HS-5 (cell line): ENCODE measurements at regions not wholly inside any gene's neighbourhood (a gene's known extent, or its start where the extent isn't known, plus 50 kb on each side); places are given as distances from the start of the nearest gene placed in this dataset.
"Not testable (repeated sequence)": the region's sequence is repeated elsewhere in the genome, so short reads cannot be mapped to it uniquely, and the experiment has no call there.

ENCODE experiments used
- DNase-seq: peaks from one replicate; pipeline ENCODE4 v3.0.0-alpha.2; 2012; ENCODE audit warnings: low read depth

DNA sequence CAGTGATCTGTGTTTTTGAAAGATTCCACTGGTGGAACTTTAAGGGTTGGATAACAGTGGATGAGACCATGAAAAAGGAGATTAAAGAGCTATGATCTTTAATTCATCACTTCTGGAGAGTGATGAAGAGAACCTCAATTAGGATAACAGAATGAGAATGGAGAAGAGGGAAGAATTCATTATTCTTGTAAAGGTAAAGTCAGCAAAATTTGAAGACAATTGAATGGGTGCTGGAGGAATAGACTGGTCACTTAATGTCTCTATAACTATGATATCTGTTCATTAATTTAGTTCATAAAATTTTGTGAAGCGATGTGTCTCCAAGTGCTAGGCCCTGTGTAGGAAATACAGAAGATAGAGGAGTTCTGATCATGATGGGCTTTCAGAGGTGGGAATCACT lies 1013.2 kb upstream of the FANCL start:
- no peak for DNase-seq

DNA sequence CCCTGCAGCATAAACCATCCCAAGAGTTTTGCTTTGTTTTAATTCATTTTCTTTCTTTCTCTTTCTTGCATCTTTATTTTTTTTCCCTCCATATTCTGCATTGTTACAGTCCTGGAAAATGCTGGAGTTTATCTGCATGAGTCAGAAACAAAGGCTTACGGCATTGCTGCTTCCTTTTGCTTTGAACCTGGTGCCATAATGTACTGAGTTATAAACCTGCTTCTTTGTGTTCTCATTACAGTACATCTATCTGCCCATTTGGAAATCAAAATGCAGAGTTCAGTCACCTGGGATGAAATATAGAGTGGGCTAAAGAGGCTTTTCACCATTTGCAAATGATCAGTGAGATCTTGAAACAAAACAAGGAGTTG lies 1009.2 kb upstream of the FANCL start:
- no peak for DNase-seq

DNA sequence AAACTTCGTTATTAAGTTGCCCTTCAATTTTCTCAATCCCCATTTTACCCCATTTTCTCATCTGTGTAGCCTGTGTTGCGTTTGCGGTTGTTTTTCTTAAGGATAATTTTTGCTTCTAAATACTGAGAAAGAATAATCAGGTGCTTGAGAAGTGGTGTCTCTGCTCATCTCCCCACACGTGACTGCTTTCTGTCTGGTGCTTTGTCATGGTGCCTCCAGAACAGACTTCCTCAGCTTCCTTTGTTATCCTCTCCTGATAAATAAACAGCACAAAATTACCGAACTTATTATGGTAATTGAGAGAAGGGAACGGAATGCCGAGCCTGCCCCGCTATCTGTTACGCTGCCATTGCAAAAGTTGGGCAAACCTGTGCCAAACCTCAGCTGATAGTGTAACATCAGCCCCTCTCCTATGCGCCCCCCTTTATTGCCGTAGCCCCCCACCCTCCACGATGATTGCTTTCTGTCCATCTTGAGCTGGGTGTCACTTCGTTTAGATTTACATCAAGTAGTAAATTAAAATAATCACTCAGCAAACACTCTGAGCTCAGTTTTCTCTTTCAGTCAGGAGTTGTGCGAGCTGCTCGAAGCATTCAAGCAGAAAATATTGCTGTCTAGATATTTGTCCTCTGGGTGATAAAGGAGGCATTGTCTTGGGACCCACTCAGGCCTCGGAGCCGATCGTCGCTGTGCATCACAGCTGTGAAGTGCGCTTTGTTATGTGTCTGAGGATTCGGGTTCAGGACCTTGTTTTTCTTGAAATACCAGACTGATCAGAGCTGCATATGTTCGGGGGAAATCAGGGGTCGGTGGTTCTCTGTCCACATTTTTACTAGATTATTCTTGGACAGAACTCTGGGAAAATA lies 1008.5 kb upstream of the FANCL start:
- no peak for DNase-seq

DNA sequence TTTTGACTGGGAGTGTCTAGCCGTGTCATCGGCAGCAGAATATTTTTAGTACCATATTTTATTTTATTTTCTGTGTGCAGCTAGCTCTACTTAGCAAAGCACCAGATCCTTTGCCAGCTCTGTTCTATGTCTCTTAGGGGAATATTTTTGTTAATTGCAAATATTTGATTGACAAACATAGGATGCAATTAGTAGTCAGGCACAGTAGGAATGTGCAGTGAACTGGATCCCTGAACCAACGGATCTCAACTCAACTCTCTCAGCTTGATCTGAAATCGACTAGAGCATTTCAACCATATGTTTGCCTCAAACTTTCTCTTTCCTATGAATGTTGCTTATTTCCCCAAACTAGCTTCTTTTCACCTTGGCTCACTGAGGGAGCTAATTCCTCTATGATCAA lies 998.0 kb upstream of the FANCL start:
- DNase-seq, result no peak

DNA sequence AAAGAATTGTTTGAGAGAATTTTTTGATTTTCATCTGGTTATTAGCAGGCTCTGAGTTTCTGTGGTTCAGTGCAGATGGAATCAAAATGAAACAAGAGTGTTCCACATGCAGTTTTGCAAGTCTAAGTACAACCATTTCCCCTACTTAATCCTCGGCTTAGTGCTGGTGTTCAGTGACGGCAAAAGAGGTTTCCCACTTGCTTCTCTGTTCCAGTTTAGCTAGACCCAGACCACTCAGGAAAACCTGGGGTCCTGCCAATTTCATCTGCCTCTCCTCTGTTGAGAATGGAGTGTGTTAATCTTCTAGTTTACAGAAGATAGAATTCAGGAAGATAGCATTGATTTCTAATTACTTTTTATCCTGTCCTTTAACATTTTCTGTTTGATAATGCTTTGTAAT lies 996.2 kb upstream of the FANCL start:
- no peak for DNase-seq

DNA sequence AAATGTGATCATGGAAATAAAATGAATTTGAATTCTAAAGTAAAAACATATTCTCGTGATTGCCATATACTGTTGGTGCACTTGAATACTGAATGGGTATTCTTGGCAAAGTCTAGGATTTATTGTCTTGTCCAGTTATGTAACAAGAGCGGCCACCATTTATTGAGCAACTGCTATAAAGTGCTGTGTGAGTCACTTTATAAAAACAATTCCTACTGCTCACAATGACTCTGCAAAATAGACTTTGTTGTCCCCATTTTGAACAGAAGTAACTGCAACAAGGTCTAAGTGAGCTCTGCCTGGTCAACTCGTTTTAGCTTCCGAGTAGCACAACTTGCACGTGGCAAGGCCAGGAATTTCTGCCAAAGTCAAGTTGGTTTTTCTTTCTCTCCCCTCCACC lies 995.6 kb upstream of the FANCL start:
- no peak for DNase-seq

DNA sequence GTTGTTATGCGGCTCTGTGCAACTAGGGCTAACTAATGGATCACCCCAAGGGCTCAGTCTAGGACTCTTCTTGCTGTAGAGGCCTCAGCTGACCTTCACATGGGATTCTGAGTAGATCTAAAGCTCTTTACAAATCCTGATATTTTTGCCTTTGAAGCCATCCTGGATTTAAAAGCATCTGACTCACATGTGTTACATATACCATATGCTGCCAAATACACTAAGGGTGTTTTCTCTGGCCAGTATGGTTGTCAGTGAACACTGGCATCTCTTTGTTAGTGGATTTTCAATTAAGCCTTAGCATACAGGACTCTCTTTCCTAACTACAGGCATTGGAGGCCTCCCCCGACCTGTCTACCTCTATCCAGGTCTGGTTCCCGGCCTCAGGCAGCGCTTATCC lies 992.8 kb upstream of the FANCL start:
- DNase-seq, result no peak

DNA sequence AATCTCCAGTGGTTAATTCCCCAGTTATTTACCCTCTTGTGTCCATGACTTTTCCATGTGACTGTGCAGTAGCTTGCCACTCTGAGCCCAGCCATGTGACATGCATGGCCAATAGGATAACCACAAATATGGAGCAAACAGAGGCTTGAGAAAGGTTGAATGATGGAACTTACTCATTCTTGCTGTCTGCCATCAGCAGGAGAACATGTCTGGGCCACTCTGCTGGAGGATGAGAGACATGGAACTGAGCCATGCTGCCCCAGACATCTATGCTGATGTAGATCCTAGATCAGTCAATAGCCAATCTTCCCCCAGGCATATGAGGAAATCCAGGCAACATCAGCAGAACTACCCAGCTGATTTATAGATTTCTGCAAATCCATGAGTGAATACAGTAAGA lies 992.3 kb upstream of the FANCL start:
- DNase-seq, result no peak

DNA sequence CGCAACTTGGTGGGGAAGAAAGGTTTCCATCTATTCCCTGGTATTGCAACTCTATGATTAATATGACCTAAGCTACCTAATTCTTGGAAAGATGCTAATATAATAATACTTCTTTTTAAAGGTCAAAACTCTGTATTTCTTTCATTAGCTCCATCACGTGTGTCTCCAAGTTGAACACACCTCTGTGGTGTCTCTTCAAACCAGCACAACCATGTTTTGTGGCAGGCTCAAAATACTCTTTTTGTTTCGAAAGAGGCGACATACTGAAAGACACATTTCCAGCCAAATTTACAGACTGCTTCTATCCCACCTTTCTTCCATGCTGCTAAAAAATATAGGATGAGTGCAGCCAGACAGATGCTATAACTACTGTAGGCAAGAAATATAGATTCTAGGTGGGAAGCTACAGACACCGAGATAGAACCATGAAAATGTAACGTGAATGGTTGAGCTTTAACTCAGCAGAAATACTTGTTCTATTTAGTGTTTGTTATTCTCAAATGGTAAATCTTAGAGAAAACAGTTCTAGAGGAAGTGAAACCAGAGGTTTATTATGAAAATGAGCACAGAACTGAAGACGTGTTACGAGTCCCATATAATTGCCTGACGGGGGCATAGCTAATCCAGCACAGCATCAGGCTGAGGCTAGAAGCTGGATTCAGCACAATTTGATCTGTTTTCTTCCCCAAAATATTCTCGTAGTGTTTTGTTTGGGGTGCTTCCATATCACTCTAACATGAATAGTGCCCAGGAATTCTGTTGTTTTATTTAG lies 991.5 kb upstream of the FANCL start:
- no peak for DNase-seq

DNA sequence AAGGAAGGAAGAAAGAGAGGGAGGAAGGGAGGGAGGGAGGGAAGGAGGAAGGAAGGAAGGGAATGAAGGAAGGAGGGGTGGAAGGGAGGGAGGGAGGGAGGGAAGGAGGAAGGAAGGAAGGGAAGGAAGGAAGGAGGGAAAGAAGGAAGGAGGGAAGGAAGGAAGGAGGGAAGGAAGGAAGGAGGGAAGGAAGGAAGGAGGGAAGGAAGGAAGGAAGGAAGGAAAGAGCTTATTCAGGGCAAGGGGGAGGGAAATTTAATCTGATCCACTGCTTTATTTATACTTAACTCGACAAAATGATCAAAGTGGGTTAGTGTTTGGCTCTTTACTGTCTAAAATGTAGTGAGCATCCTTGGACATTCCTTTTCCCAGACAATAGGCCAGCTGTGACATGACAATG lies 985.2 kb upstream of the FANCL start:
- DNase-seq, result not testable (repeated sequence)

DNA sequence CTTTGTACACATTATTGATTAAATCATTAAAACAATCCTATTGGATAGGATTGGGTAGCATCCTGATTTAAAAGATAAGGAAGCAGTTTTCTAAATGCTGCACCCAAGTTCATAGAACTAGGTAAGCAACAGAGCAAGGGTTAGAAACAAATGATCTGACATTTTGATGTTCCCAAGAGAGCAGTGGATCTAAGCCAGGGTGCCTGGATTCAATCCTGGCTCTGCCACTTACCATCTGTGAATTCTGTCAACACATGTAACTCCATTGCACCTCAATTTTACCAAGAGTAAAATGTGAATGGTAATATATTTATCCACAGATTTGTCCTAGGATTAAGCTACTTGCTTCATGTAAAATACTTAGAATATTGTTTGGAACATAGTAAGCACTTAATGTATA lies 982.6 kb upstream of the FANCL start:
- no peak for DNase-seq

DNA sequence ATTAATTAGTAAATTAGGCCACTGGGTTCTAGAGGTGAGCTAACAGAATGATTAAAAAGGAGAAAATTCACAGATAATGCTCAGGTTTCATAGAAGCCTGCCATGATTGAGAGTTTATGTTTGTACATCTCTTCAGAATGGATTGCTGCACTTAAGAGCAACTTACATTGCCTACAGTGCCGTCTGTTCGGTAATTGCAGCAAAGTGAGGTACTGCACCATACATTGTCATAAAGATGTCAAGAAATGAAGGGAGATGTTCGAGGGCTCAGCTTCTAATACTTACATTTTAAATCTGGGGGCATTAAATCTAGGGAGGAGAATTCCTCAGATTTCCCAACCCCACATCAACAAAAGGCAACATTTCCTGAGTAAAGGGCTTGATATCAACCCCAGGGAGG lies 976.2 kb upstream of the FANCL start:
- DNase-seq, result no peak

DNA sequence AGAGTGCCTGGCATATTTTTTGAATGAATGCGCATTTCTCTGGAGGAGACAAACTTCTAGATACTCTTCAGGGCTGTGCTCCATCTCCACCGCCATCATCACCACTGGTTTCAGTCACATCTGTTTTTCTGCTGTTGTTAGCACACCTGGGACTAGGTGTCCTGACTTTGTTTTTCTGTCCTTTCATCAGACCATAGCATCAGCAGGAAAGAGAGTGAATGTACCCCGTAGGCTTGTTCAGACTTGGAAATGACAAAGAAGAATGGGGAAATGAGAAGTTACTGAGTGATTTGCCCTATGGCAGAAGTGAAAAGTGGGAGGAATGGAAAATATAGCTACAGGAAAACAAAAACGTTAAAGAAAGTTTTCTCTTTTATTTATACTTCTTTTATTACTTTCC lies 965.2 kb upstream of the FANCL start:
- no peak for DNase-seq

DNA sequence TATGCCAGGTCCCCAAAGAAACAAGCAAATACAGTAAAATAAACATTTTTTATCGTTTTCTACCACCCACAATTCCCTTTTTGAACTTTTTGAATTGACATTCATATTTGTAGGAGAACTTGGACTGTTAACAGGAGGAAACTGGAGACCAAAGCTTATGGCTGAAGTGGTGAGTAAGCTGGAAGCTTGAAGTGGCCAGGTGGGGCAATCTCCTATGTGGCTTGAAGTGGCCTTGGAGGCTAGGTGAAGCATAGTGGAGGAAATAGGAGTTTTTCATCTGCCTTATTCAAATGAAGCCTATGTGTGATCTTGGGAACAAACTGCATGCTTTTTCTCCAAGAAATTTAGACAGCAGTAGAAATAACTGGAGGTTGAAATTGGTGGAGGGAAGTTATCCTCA lies 962.9 kb upstream of the FANCL start:
- no peak for DNase-seq

DNA sequence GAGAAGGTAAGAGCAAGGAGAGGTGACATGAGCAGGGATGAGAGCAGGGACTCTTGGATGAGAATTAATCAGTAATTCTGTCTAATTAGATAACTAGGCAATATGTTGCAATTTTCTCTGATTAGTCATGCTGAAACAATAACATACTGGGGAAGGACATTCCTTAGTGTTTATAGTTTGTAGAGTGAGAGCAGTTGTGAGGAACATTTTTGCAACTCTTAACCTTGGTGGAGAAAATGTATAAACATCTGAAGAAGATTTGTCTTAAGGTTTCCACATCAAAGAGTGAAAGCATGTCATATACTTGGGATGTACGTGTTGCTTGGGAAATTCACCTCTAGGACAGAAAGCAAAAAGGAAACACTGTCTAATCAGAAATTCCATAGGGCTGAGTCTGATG lies 955.4 kb upstream of the FANCL start:
- DNase-seq, result no peak

DNA sequence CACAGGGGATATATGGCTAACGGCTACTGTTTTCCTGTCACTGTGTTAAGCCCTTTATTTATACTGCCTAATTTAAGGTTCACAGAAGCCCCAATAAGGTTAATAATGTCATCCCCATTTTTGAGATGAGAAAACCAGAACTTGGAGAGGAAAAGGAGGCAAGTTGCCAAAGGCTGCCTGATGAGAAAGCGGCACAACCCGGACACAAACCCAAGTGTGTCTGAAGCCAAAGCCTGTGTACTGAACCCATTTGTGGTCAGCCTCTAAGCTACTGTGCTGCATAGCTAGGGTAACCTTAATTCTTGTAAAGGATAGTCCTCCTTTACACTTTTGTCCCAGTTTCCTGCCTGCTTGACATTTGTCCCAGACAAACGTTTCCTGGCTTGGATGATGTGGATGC lies 954.7 kb upstream of the FANCL start:
- no peak for DNase-seq

DNA sequence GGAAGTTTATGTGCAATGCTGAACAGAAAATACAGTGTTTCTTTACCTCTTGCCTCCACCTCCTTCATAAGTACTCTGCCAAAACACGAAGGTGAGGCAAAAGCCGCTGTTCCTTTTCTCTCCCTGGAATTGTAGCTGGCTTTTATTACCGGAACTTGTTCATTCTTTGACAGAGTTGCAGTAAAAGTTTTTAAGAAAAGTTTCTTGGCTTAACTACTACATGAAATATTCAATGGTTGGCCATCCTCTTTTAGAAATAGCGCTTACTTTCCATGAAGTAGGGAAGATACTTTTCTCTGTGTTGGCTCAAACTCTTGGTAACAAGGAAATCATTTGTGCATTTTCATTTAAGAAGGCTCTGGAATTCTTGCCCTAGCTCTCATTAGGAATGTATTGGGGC lies 950.7 kb upstream of the FANCL start:
- DNase-seq, result no peak

DNA sequence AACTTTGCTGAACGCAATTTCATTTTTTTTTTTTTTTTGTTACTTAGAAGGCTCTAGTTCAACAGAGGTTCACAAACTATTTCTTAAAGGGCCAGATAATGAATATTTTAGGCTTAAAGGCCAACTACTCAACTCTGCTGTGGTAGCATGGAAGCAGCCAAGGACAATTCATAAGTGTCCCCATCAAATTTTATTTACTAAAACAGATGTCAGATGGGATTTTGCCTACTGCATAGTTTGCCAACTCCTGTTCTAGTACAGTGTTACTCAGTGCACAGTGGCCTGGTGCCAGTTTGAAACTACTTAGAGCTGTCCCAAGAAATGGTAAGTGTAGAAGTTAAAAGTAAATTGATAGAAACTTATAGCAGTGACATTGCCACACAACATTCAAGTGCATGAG lies 949.4 kb upstream of the FANCL start:
- no peak for DNase-seq

DNA sequence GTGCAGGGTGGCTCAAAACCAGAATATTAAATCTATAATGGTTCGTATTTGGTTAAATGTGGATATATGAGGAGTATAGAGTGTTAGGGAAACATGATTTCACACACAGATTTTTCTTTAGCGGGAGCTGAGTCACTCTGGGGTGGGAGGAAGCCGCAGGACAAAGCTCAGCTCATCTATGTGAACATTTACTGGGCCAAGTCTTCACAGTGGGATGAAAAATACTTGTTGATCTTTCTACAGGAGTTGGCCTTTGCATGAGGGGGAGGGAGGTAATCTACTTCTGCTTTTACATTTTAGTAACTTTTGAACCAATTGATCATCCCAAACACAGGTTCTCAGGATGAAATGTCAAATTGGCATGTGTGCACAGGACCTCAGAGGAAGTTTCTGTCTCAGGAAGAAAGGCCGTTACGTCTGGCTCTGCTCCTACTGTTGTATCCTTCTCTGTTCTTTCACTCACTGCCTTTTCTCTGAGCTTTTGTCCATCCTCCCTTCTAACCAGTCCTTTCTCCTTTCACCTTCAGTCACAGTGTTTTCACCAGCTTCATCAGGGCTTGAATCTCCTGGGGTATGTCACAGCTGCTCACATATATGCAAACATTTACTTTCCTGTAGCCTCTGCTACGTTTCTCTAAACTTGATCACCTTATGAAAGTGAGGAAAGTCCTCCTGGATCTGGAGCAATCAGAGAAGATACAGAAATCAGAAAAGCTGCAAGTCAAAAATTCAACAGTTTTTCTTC lies 943.3 kb upstream of the FANCL start:
- DNase-seq, result no peak

DNA sequence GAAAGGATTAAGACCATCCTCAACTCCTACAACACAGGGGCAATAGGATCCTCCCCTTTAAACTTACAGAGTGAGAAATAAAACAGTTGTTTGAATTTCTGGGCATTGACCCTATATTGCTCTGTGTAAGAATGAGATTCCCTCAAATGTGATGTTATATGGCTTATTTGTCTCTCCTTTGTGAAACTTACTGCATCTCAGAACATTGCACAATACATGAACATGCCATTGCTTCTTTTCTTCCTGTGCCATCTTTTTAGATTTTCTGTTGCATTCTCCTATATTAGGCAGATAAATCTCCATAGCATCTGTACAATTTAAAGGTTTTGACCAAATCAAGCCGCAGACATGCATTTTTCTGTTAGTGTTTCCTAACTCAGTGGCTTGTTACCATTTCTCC lies 941.9 kb upstream of the FANCL start:
- DNase-seq, result no peak

DNA sequence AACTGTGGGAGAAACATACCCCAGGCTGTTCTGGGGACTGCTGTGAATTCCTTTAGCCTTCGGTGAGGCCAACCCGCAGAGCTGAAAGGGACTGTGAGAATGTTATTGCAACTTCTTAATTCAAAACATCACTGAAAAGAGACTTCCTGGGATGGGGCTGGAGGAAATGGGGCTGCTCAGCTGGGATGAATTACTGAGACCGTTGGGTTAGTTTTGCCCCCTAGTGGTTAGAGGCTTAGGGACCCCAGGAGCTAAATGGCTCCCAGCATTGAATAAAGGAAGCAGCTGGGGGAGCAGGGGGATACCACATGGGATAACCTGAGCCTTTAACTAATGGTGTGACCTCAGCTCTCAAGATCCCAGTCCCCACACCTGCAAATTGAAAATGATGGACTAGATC lies 941.1 kb upstream of the FANCL start:
- DNase-seq, result no peak

DNA sequence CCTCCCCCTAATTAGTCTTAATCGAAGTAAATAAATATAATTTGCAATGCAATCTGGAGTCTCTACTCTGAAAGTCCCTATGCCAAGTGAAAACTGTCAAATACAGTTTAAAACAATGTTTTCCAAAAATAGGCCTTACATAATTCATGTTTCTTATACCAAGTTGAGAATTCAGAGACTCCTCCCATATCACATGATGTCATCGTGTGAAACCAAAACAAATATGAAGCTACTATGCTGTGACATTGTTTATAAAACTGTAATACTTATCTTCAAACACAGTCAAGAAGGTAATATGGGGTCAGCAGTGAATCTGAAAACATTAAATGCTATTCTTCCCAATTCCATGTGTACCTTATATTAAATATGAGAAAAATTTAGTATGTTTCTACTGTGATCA lies 940.2 kb upstream of the FANCL start:
- DNase-seq, result no peak

DNA sequence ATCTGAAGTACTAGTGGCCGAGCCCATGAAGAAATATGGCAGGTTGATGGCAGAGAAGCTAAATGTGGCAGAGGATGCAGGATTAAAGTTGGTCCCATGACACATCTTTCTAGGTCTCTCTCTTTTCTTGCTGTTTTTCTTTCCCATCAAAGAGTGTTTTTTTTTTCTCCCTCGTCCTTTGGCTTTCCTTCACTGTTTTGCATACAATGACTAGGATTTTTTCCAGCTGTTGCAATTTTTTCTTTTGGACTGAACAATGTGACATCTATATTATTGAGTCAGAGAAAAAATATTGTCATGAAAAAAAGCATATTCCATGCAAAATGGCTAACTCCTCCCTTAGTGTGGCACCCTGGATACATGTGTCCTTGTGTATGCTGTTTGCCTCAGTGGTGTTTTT lies 939.5 kb upstream of the FANCL start:
- no peak for DNase-seq
